ENCODE measurements at regions not wholly inside any gene's neighbourhood (a gene's known extent, or its start where the extent isn't known, plus 50 kb on each side); places are given as distances from the start of the nearest gene placed in this dataset.

DNA sequence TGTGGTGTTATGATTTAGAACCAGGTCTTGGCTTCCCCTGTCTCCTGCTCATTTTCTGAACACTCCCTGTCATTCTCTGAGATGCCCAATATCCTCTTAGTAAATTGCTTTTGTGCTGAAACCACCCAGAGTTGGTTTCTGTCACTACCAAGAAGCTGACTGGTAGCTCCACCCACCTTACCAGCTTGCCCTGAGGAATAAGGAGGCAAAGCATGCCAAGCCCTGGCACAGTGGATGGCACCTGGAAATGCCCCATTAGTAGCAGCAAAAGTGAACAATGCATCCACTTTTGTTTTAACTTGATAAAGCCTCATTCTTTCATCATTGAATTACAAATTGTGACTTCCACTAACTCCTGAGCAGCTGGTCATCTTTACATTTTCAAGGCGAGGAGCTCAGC, 157.7 kb downstream of the CDC5L start:
- H3K18ac ChIP-seq (ENCODE audit: insufficient read length, low read depth, low read length): no peak overlapping the region
- no peak overlapping the region for H2BK12ac ChIP-seq (ENCODE audit: insufficient read length, low read depth, low read length)
- H2BK15ac ChIP-seq (ENCODE audit: low read depth, low read length): no peak overlapping the region
- H2BK20ac ChIP-seq (ENCODE audit: low read depth, low read length, poor library complexity, severe bottlenecking): no peak overlapping the region
- H4K91ac ChIP-seq (ENCODE audit: insufficient read length, low read depth, low read length): no peak overlapping the region
- H3K9me3 Mint-ChIP-seq: peaks cover 9 to 13% of the 10 kb centered on the region in 2 experiments; a peak in 4 of 5 replicates
- H4K5ac ChIP-seq (ENCODE audit: insufficient read length, low read depth, low read length): no peak overlapping the region
- WGBS (ENCODE audit: extremely low coverage, insufficient read length, low lambda C conversion rate): no CpG with 5 or more reads among the region's 1 CpG
- no peak overlapping the region for H3K4me3 Mint-ChIP-seq
- H3K23ac ChIP-seq (ENCODE audit: insufficient read length, low read depth, low read length): no peak overlapping the region
- TF ChIP-seq CTCF (conservative IDR thresholded peaks at IDR 0.05): no peak
- H3K27ac Mint-ChIP-seq: no peak overlapping the region
- no peaks in the 10 kb centered on the region for H3K9me3 ChIP-seq (ENCODE audit: control insufficient read depth, low read depth, low read length)
- no peak for DNase-seq
- no peak overlapping the region for H3K56ac ChIP-seq (ENCODE audit: insufficient read length, low read depth, low read length)
- H3K14ac ChIP-seq (ENCODE audit: insufficient read depth, low read length): no peak overlapping the region
- no peaks in the 10 kb centered on the region for H3K27me3 ChIP-seq (ENCODE audit: insufficient read depth, low read length)
- peaks cover 4% of the 10 kb centered on the region for H3K23me2 ChIP-seq (ENCODE audit: insufficient read length, low read depth, low read length, poor library complexity, severe bottlenecking)
- no peak overlapping the region for H3K4me2 ChIP-seq (ENCODE audit: insufficient read depth, insufficient read length, low read length)
- H3K4me1 ChIP-seq (ENCODE audit: insufficient read depth, low read length): peaks cover 7% of the 10 kb centered on the region; the same call in 1 of the 2 replicates
- no peak overlapping the region for H2AFZ ChIP-seq (ENCODE audit: low read length)
- no peak overlapping the region for H2BK5ac ChIP-seq (ENCODE audit: insufficient read length, low read length)
- H3K79me1 ChIP-seq (ENCODE audit: insufficient read depth, low read depth, low read length, poor library complexity, severe bottlenecking): no peaks in the 10 kb centered on the region
- H3K27ac ChIP-seq (ENCODE audit: insufficient read length, low read depth, low read length): no peak overlapping the region
- H3K4me1 Mint-ChIP-seq: peaks cover 35% of the 10 kb centered on the region in 2 experiments
- H3K79me2 ChIP-seq (ENCODE audit: insufficient read depth, low read length): no peaks in the 10 kb centered on the region
- no peak overlapping the region for H3T11ph ChIP-seq (ENCODE audit: low read length)
- no peak overlapping the region for H2BK120ac ChIP-seq (ENCODE audit: low read depth, low read length, poor library complexity, severe bottlenecking)
- peaks cover 2 to 9% (median 6%) of the 10 kb centered on the region in 3 experiments; a peak in 4 of 7 replicates for H3K36me3 Mint-ChIP-seq (ENCODE audit: insufficient read depth in 1 of 3, low read depth in 3 of 3)
- H4K20me1 ChIP-seq (ENCODE audit: control insufficient read depth, insufficient read depth, insufficient read length): no peaks in the 10 kb centered on the region
- no peak overlapping the region for H4K8ac ChIP-seq (replicated peaks; ENCODE audit: insufficient read length, low read depth, low read length)
- no peak overlapping the region for H3K4ac ChIP-seq (ENCODE audit: low read depth, low read length)
- H2AK5ac ChIP-seq (ENCODE audit: insufficient read length, low read length): no peak overlapping the region
- peaks cover 4% of the 10 kb centered on the region; the same call in 1 of the 2 replicates for H3K27me3 Mint-ChIP-seq (ENCODE audit: low read depth)
- no peak overlapping the region for H3K9ac ChIP-seq (ENCODE audit: extremely low read depth, insufficient read length, low read length)

Measured in H9 (cell line).